ENCODE measurements at regions not wholly inside any gene's neighbourhood (a gene's known extent, or its start where the extent isn't known, plus 50 kb on each side); places are given as distances from the start of the nearest gene placed in this dataset.
A peak's percentile ranks its signal among the peaks of the same experiment; 100 is the strongest.
"Not testable (repeated sequence)": the region's sequence is repeated elsewhere in the genome, so short reads cannot be mapped to it uniquely, and the experiment has no call there.

GRCh38 chr12:74018849-74019248 is 518.8 kb upstream of the ATXN7L3B start:
- H3K4me1 Mint-ChIP-seq: no peaks in the 10 kb centered on the region
- ATAC-seq: no peak
- no peak overlapping the region for H3K27ac Mint-ChIP-seq
- H3K9me3 Mint-ChIP-seq: no peaks in the 10 kb centered on the region
- H3K27me3 Mint-ChIP-seq: no peaks in the 10 kb centered on the region
- no peak for DNase-seq
- no peaks in the 10 kb centered on the region for H3K36me3 Mint-ChIP-seq (ENCODE audit: low read depth)
- no peak overlapping the region for H3K4me3 Mint-ChIP-seq

GRCh38 chr12:74021937-74022336 is 515.7 kb upstream of the ATXN7L3B start:
- Mint-ChIP-seq H3K36me3 (ENCODE audit: low read depth) (no peaks in the 10 kb centered on the region), H3K9me3 (no peaks in the 10 kb centered on the region), H3K4me3 (no peak overlapping the region), H3K27ac (no peak overlapping the region), H3K4me1 (no peaks in the 10 kb centered on the region), H3K27me3 (no peaks in the 10 kb centered on the region)
- DNase-seq (peak; percentile 22), ATAC-seq (peak; percentile 46)

GRCh38 chr12:74031045-74031444 is 506.6 kb upstream of the ATXN7L3B start:
- DNase-seq (no peak), ATAC-seq (no peak)
- H3K27ac Mint-ChIP-seq: no peak overlapping the region
- no peaks in the 10 kb centered on the region for H3K9me3 Mint-ChIP-seq
- H3K4me3 Mint-ChIP-seq: no peak overlapping the region
- H3K36me3 Mint-ChIP-seq (ENCODE audit: low read depth): no peaks in the 10 kb centered on the region
- H3K4me1 Mint-ChIP-seq: no peaks in the 10 kb centered on the region
- H3K27me3 Mint-ChIP-seq: no peaks in the 10 kb centered on the region

- H3K36me3 Mint-ChIP-seq (ENCODE audit: low read depth): no peaks in the 10 kb centered on the region
- DNase-seq (no peak), ATAC-seq (no peak)
- no peaks in the 10 kb centered on the region for H3K4me1 Mint-ChIP-seq
- no peak overlapping the region for H3K4me3 Mint-ChIP-seq
- no peaks in the 10 kb centered on the region for H3K9me3 Mint-ChIP-seq
- H3K27me3 Mint-ChIP-seq: no peaks in the 10 kb centered on the region
- no peak overlapping the region for H3K27ac Mint-ChIP-seq
Observed at GRCh38 chr12:74033531-74033930, 504.1 kb upstream of the ATXN7L3B start.

GRCh38 chr12:74039138-74039537 is 498.5 kb upstream of the ATXN7L3B start:
- H3K27me3 Mint-ChIP-seq; H3K27ac Mint-ChIP-seq; H3K4me3 Mint-ChIP-seq; H3K9me3 Mint-ChIP-seq; H3K36me3 Mint-ChIP-seq (ENCODE audit: low read depth); H3K4me1 Mint-ChIP-seq; ATAC-seq; DNase-seq: not testable (repeated sequence)

GRCh38 chr12:74043343-74043742 is 494.3 kb upstream of the ATXN7L3B start:
- no peak for ATAC-seq
- Mint-ChIP-seq H3K9me3 (no peaks in the 10 kb centered on the region), H3K27me3 (no peaks in the 10 kb centered on the region), H3K27ac (no peak overlapping the region), H3K4me1 (no peaks in the 10 kb centered on the region), H3K4me3 (no peak overlapping the region), H3K36me3 (ENCODE audit: low read depth) (no peaks in the 10 kb centered on the region)
- DNase-seq: no peak

GRCh38 chr12:74049348-74049747 is 488.3 kb upstream of the ATXN7L3B start:
- DNase-seq (no peak), ATAC-seq (no peak)
- Mint-ChIP-seq H3K4me3 (no peak overlapping the region), H3K27ac (no peak overlapping the region), H3K4me1 (no peaks in the 10 kb centered on the region), H3K36me3 (ENCODE audit: low read depth) (no peaks in the 10 kb centered on the region), H3K27me3 (no peaks in the 10 kb centered on the region), H3K9me3 (peaks cover 4% of the 10 kb centered on the region)

- H3K4me3 Mint-ChIP-seq: no peak overlapping the region
- no peaks in the 10 kb centered on the region for H3K36me3 Mint-ChIP-seq (ENCODE audit: low read depth)
- H3K9me3 Mint-ChIP-seq: peaks cover 4% of the 10 kb centered on the region
- no peak for ATAC-seq
- no peaks in the 10 kb centered on the region for H3K27me3 Mint-ChIP-seq
- H3K4me1 Mint-ChIP-seq: no peaks in the 10 kb centered on the region
- no peak for DNase-seq
- no peak overlapping the region for H3K27ac Mint-ChIP-seq
Observed at GRCh38 chr12:74051848-74052247, 485.8 kb upstream of the ATXN7L3B start.

- H3K4me3 Mint-ChIP-seq: no peak overlapping the region
- DNase-seq (no peak), ATAC-seq (no peak)
- no peaks in the 10 kb centered on the region for H3K27me3 Mint-ChIP-seq
- no peaks in the 10 kb centered on the region for H3K4me1 Mint-ChIP-seq
- peaks cover 21% of the 10 kb centered on the region for H3K9me3 Mint-ChIP-seq
- H3K27ac Mint-ChIP-seq: no peak overlapping the region
- no peaks in the 10 kb centered on the region for H3K36me3 Mint-ChIP-seq (ENCODE audit: low read depth)
Observed at GRCh38 chr12:74066476-74066875, 471.2 kb upstream of the ATXN7L3B start.

- no peak overlapping the region for H3K27ac Mint-ChIP-seq
- no peaks in the 10 kb centered on the region for H3K36me3 Mint-ChIP-seq (ENCODE audit: low read depth)
- H3K9me3 Mint-ChIP-seq: peaks cover 29% of the 10 kb centered on the region
- no peaks in the 10 kb centered on the region for H3K27me3 Mint-ChIP-seq
- H3K4me3 Mint-ChIP-seq: no peak overlapping the region
- no peak for DNase-seq
- H3K4me1 Mint-ChIP-seq: no peaks in the 10 kb centered on the region
- ATAC-seq: no peak
Observed at GRCh38 chr12:74071182-74071581, 466.5 kb upstream of the ATXN7L3B start.

GRCh38 chr12:74076918-74077317 is 460.7 kb upstream of the ATXN7L3B start:
- no peak for ATAC-seq
- Mint-ChIP-seq H3K4me1 (no peaks in the 10 kb centered on the region), H3K4me3 (no peak overlapping the region), H3K9me3 (peaks cover 12% of the 10 kb centered on the region), H3K27me3 (no peaks in the 10 kb centered on the region), H3K27ac (no peak overlapping the region), H3K36me3 (ENCODE audit: low read depth) (no peaks in the 10 kb centered on the region)
- DNase-seq: no peak

- Mint-ChIP-seq H3K27ac (no peak overlapping the region), H3K9me3 (no peaks in the 10 kb centered on the region), H3K4me1 (no peaks in the 10 kb centered on the region), H3K36me3 (ENCODE audit: low read depth) (no peaks in the 10 kb centered on the region), H3K27me3 (no peaks in the 10 kb centered on the region), H3K4me3 (no peak overlapping the region)
- DNase-seq (no peak), ATAC-seq (no peak)
Observed at GRCh38 chr12:74105434-74105833, 432.2 kb upstream of the ATXN7L3B start.

GRCh38 chr12:74108729-74109128 is 428.9 kb upstream of the ATXN7L3B start:
- Mint-ChIP-seq H3K4me3 (no peak overlapping the region), H3K27ac (no peak overlapping the region), H3K9me3 (no peaks in the 10 kb centered on the region), H3K4me1 (no peaks in the 10 kb centered on the region), H3K36me3 (ENCODE audit: low read depth) (no peaks in the 10 kb centered on the region), H3K27me3 (no peaks in the 10 kb centered on the region)
- DNase-seq (no peak), ATAC-seq (no peak)

GRCh38 chr12:74111688-74112360 is 425.8 kb upstream of the ATXN7L3B start:
- H3K36me3 Mint-ChIP-seq (ENCODE audit: low read depth): no peaks in the 10 kb centered on the region
- no peaks in the 10 kb centered on the region for H3K27me3 Mint-ChIP-seq
- H3K4me1 Mint-ChIP-seq: no peaks in the 10 kb centered on the region
- H3K4me3 Mint-ChIP-seq: no peak overlapping the region
- no peaks in the 10 kb centered on the region for H3K9me3 Mint-ChIP-seq
- DNase-seq: peak; percentile 4
- peak; percentile 46 for ATAC-seq
- H3K27ac Mint-ChIP-seq: no peak overlapping the region

GRCh38 chr12:74119811-74120362 is 417.7 kb upstream of the ATXN7L3B start:
- no peak for DNase-seq

GRCh38 chr12:74120644-74121043 is 417.0 kb upstream of the ATXN7L3B start:
- Mint-ChIP-seq H3K27ac (no peak overlapping the region), H3K36me3 (ENCODE audit: low read depth) (no peaks in the 10 kb centered on the region), H3K4me3 (no peak overlapping the region)

More at GRCh38 chr12:74119811-74120362, 417.7 kb upstream of the ATXN7L3B start:
- Mint-ChIP-seq H3K9me3 (no peaks in the 10 kb centered on the region), H3K27ac (no peak overlapping the region), H3K4me3 (no peak overlapping the region), H3K4me1 (no peaks in the 10 kb centered on the region), H3K27me3 (no peaks in the 10 kb centered on the region), H3K36me3 (ENCODE audit: low read depth) (no peaks in the 10 kb centered on the region)
- ATAC-seq: no peak

More at GRCh38 chr12:74120644-74121043, 417.0 kb upstream of the ATXN7L3B start:
- ATAC-seq (no peak), DNase-seq (no peak)
- Mint-ChIP-seq H3K9me3 (no peaks in the 10 kb centered on the region), H3K27me3 (no peaks in the 10 kb centered on the region), H3K4me1 (no peaks in the 10 kb centered on the region)

Measured in activated naive CD8-positive, alpha-beta T cell treated with anti-CD3 and anti-CD28 coated beads, Interleukin-2, amount 50 U/mL, for 24 hours (primary cell).